HG03175 (cell line): ENCODE measurements at regions not wholly inside any gene's neighbourhood (a gene's known extent, or its start where the extent isn't known, plus 50 kb on each side); places are given as distances from the start of the nearest gene placed in this dataset.

Experiments
- ATAC-seq: cut with Tn5 transposase; IDR thresholded peaks from one replicate; pipeline ENCODE4 v1.9.1; 2021; ENCODE audit warnings: mild to moderate bottlenecking, moderate library complexity; ENCODE audit not compliant: unreplicated experiment

DNA sequence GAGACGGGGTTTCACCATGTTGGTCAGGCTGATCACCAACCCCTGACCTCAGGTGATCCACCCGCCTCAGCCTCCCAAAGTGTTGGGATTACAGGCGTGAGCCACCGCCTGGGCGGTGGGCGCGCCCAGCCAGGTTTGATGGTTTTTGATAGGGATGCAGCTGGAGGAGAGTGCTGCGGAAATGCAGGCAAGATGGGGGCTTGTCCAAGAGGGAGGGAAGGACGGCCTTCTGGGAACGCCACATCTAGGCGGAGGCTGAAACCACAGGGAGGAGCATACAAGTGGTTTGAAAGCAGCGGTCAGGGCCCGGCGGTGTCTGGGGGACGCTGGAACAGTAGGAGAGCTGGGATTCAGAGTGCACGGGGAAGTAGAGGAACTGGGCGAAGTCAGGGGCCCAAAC lies 134.6 kb downstream of the VRK1 start:
- no peak for ATAC-seq

DNA sequence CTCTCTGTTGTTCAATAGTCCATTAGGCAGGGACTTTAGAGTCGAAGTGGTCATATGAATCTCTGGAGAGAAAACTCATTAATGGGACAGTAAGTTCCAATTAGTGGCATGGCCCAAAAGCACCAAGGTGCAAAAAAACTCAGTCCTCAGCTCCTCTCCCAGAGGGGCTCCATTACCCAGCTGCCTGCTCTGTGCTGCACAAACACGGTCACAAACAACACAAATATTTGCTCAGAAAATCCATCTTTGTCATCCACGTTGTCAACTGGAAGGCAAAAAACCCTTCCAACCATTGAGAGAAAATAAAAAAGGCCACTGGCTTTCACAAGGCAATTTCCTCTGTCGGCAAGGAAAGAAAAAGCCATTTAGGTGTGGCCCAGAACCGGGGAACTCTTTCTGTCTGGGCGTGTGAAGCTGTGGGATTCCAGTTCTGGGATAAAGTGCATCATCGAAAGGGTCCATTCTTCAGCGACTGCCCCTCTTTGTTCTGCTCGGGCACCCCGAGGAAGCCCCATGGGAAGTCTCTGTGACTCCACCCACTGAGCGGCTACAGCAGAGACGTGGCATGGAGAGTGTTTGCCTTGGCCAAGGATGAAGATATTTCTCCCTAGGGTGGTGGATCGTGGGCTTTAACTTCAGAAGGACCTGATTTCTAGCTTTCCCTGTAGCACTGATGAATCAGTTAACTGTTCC lies 137.6 kb downstream of the VRK1 start:
- no peak for ATAC-seq

DNA sequence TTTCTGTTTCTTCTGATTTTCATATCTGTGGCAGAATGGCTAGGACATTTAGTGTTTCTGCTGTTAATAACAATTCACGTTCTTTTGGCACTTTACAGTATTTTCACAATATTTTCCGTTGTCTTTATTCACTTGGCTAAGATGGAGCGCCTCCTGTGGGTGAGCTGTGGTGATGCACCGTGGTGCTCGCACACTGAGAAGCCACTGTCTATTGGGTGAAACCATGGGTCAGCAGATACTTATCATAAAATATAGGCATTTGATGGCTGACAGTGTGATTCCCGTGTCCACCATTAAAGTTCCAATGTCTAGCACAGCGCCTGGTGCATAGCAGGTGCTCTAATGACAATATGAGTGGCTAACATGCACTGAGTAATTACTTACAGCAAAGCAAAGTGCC lies 141.8 kb downstream of the VRK1 start:
- no peak for ATAC-seq

DNA sequence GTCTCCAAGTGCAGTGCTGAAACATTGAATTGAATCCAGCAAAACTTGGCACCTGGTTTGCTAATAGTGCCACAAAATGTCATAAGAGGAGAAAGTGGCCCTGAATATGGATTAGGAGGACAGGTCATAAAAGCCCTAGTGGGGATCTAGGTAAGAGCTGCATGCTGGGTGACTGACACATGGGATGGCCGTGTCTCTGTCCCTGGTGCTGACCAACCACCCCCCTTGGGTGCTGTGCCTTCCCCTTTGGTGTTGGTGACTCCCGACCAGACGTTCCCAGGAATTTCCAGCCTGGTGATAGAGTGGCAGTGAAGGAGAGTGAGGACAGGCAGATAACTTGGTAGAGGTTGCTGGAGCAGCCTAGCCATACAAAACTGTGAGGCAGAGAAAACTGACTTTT lies 142.8 kb downstream of the VRK1 start:
- ATAC-seq: no peak

DNA sequence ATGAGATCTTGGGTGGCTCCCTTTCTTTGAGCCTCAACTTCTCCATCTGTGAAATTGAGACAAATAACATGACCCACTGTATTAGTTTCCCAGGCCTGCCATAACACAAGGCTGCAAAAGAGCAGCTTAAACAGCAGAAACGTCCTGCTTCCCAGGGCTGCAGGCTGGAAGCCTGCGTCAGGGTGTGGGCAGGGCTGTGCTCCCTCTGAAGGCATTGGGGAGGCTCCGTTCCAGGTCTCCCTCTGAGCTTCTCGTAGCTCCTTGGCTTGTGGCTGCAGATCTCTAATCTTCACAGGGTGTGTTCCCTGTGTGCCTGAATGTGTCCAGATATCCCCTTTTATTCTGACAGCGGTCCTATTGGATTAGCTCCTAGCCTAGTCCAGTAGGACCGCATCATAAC lies 147.1 kb downstream of the VRK1 start:
- no peak for ATAC-seq

DNA sequence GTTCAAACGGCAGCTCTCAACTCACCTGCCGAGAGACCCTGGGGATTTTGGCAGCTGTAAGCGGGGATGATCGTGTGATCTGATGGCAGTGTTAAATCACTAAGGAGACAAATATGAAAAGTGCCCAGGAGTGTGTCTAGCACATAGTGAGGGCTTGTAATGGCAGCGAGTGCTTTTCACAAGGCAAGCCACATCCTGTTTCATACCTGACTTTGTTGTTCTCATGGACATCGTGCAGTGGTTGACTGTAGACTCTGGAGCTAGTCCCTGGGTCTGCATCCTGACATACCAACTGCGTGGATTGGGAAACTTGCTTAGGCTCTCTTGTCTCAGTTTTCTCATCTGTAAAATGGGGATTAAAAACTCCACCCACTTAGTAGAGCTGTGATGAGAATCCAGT lies 148.5 kb downstream of the VRK1 start:
- ATAC-seq: no peak

DNA sequence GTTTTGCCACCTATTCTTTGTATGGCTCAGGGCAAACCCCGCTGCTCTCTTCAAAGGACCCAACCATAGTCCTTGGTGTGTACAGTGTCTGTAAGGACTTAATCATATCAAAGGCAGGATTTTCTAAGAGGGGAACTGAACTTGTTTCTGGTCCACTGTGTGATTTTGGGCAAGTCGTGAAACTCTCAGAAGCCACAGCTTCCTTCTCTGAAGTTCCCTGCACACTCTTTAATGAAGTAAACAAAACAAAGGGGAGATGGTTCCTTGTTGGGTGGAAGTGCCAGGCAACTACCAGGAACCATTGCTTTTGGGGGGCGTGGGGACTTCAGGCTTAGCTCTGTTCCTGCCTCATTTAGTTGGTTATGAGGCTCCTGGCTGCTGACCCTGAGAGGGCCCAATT lies 152.4 kb downstream of the VRK1 start:
- ATAC-seq: no peak

DNA sequence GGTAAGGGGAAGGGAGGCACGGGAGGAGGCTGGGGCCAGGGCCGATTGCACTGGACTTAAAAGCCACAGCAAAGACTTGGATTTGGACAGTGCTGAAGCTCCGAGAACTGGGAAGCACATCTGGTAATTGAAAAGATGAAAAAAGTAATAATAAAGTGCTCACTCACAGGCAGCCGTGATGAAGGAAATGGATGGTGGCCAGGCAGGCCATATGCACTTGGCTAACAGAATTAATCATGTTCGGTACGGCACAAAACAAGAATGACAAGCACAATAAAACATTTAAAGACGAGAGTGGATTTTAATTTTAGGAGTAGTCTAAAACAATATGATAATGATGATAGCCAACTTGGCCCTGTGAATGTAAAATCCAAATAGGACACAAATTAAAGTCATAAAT lies 154.3 kb downstream of the VRK1 start:
- ATAC-seq: no peak

DNA sequence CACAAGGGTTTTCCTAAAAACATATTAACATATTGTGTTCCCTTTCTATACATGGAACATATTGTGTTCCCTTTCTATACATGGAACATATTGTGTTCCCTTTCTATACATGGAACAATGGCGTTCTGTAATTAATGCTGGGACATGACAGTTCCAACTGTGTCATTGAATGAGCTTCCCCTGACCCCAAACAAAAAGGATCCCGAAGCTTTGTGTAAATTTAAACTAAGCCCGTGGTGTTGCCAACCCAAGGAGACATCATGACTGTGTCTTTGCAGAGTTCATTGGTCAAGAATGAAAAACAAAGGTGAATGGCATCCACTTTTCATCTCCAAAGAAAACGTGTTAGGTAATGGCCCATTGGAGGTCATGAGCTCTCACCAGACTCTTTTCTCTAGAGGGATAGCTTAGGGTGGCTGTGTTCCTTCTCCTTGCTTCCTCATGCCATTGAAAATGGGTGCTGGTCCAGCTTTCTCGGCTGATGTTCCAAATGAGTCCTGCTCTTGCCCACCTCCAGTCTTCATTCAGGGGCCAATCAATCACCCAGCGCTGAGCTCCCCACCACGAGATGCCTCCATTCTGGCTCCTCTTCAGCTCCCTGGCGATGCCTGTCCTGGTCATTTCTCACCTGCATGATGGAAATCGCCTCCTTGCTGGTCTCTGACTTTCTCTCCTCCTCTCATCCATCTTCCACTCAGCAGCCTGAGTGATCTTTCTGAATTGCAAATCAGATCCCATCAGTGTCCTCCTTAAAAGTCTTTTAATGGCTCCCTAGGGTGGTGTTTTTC lies 156.1 kb downstream of the VRK1 start:
- ATAC-seq: no peak

DNA sequence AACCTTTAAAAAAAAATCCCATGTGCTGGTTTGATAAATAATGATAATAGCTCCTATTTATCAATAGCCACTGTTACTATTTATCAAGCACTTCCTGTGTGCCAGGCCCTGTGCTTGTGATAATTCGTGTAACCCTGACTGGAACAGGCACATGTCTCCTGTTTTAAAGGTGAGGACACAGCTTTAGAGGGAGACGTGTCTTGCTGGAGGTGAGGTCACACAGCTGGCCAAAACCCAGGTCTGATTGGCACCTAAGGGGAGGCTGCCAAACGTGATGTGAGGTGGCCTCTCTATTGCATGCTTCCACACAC lies 156.6 kb downstream of the VRK1 start:
- no peak for ATAC-seq

DNA sequence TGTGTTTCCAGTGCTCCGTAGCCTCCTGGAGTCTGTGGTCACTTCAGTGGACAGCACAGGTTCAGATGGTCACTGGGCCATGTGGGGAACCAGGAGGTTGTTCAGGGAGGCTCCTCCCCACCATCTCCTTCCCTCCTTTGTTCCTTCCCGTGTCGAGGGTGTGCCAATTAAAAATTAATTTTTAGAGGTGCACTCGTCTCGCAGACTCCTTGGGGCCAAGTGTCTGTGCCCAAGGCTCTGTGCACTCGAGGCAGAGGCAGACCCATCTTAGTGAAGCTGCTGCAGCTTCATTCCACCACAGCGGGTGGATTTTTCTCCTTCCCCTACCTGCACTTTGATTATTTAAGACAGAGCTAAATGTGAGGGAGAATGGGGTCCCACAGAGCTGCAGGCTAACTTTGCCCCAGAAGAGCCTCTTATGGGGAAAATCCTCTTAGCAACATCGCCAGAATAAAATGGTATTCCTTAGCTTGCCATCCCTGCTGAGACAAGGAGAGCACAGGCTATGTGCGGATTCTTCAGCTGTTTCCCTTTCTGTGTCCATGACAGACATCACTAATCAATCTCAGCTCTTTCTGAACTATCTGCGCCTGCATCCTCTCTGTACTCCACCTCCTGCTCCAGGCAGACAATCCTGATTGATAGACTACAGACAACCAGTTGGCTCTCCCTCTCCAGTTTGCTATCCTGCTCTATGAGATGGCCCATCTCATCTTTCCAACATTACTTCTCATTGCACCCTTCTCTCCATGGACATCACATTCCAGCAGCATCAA lies 159.5 kb downstream of the VRK1 start:
- no peak for ATAC-seq

DNA sequence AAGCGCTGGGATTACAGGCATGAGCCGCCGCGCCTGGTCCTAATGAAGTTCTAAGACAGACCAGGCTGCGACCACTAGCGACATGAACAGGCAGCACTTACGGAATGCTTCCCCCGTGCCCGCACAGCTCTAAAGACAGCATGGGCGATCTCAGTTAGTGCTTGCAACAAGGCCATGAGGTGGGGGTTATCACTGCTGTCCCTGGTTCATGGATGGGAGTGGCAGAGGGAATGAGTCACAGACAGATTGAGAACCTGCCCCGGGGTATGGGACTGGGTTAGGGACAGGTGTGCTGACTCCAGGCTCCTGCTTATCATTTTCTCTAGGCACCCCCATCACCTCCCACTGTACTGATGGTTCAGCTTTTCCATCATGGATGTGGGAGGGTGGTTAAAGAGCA lies 160.9 kb downstream of the VRK1 start:
- no peak for ATAC-seq

DNA sequence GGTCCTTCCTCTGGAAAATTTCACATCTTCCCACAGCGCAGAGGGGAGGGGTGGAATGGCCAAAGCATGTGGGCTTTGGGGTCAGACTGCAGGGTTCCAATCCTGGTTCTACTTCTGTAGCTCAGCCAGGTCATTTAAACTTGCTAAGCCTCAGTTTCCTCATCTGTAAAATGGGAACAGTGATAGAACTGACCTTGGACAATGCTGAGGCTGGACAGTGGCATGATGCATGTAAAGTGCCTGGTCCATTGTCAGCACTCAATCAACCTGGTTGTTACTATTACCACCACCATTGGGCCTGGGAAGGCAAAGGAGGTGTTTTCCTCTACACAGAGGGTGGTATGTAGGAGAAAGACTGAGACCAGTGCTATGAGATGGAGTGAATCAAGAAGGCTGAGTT lies 162.8 kb downstream of the VRK1 start:
- no peak for ATAC-seq

DNA sequence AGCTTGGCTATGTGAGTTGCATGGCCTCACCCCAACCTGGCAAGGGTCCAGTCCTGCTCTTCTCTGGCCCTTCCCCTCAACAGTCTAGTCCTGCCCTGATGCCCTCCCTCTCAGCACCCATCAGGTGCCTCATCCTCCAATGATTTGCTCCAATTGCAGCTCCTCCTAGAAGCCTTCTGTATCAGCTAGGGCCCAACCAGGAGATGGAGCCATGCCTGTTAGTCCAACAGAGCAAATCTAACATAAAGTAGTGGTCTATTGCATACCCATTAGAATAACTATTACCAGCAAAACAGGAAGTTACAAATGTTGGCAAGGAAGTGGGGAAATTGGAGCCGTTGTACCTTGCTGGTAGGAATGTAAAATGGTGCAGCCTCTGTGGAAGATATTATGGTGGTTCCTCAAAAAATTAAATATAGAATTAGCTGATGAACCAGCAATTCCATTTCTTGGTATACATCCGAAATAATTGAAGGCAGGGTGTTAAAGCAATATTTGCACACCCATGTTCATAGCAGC lies 163.5 kb downstream of the VRK1 start:
- no peak for ATAC-seq

DNA sequence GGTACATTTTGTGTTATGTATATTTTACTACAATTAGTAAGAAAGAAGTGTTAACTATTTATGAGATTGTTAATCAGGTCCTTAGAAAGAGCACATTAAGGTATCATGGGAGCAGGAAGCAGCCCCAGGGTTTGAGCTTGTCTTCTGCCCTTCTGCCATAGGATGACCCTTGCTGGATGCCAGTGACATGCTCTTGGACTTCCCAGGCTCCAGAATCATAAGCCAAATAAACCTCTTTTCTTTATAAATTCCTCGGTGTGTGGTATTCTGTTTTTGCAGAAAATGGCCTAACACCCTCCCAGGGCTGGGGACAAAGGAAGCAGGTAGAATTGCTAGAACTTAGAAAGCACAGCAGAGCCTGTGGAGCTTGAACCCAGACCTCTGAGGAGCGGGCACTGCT lies 164.7 kb downstream of the VRK1 start:
- ATAC-seq: no peak

DNA sequence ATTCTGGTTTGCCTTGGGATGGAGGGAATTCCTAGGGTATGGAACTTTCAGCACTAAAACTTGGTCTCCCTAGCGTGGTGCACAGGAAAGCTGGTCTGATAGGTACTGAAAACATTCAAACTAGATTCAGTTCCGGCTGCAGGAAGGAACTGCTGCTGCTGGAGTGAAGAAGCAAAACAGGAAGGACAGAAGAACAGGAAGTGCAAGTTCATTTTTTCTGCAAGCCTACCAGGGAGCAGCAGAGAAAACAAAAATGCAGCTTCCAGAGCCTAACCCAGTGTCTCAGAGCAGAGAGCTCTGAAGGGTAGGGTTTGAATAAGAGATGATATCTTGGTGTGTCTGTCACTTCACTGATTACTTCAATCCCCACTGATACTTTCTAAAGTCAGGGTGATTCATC lies 165.2 kb downstream of the VRK1 start:
- peak; percentile 64 for ATAC-seq

DNA sequence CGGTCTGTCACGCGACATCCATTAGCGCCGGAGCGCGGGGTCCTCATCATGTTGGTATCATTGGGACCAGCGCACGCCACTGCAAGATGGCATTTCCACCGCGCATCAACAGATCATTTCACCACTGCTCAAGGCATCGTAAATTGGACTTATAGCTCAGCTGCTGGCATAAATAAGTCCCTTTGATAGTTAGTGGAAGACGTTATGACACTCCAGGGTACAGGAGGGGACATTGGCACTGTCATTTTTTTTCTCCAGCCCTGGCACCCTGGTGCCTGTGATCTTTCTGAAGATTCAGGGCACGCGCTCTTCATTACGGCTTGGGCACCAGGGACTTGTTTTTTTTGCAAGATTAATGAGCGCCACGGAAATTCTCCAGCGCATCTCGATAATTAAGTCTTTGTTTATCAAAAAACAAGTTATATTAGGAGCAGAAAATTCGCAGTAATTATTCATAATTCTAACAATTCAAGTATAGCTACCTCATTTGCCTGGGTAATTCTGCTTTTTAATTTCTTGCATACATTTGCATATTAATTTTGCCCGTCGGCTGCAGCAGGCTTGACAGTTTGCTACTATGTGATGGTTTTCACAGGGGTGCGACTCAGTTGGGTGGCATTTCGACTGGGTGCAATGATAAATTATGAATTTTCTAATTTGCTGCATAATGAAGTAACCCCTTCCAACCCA lies 167.7 kb downstream of the VRK1 start:
- ATAC-seq: no peak

DNA sequence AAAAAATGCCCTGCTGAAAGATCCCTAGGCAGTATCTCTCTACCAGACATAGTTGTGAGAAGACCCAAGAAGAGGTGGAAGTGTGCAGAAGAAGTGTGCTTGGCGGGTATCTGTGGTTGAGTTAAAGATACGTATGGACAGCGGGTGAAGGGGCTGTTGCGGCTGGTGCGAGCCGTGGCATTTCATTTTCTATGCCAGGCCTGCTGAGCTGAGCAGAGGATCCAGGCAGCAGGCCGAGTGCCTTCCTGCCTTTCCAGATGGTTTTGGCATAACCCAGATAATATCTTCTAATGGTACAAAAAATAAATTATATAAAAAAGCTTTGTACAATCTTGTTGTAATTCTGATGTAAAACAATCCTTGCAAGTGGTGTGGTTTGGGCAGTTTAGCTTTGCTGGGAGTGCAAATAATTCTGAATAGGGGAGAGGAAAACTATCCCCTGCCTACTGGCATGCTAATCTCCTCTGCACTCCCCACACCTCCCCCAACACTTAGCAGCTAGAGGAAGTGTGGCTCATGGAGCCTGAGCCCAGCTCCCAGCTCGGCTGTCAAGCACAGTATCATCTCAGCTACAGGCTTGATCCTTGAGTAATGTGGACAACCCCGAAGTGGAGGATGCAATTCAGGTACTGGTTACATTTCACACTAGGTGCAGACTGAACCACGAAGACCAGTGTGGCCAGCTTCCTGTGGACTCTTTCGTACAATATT lies 168.9 kb downstream of the VRK1 start:
- no peak for ATAC-seq

DNA sequence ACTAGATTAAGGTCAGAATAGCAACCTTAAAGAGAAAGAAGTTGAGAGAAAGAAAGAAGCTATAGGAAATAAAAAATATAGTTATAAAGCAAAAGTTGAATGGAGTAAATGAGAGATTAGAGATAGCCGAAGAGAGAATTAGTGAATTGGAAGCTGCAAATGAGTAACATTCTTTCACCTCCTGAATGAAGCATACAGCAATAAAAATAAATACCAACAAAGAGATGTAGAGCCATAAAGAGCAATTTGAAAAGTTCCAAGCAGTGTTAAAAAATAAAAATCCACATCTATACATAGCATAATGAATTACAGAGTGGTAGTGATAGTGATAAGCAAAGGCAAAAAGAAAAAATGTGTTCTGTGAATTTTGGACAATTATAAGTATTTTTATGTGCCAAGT lies 177.9 kb downstream of the VRK1 start:
- ATAC-seq: no peak

DNA sequence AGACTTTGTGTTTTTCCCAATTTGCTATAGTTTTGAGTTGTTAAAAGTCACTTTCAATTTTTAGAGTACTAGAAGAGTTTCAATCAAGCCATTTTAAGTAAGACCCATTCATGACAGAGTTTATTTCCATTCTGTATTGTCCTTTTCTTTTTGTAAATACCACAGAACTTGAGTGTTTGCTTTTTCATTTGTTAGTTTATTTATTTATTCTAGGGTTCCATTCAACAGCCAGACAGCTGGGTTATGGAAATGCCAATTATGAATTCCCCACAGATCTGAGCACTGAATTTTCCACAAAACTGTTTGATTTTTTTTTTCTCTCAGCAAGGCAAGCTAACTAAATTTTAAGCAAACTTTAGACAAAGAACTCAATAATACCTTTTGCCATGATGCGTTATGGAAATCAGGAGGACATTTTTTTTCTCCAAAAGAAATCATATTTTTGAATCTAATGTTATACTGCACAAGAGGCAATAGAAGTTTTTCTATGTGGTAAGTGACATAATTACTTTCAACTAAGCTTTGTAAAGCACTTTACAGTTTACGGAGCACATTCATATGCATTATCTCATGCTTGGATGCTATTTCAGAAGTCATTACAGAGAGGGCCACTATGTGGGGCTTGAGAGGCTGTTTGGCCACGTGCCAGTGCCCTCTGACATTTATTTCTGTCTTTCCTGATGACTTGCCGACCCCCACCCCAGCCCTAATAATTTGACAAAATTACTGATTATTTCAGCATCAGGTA lies 181.5 kb downstream of the VRK1 start:
- no peak for ATAC-seq
